ENCODE measurements at regions not wholly inside any gene's neighbourhood (a gene's known extent, or its start where the extent isn't known, plus 50 kb on each side); places are given as distances from the start of the nearest gene placed in this dataset.

- H3K4me3 ChIP-seq (ENCODE audit: low read depth, low read length): no peak overlapping the region
- no peak for DNase-seq (ENCODE audit: low read depth, low spot score)
- in situ Hi-C loops (cut with HindIII; ENCODE audit: low sequenced_read_pairs): no loop called here
- TF ChIP-seq CTCF (IDR thresholded peaks at IDR 0.05; ENCODE audit: low read depth, low read length): no peak
These were observed 236.2 kb downstream of the PRELID2 start for GRCh38 chr5:145598983-145599382.

- in situ Hi-C loops (cut with HindIII; ENCODE audit: low sequenced_read_pairs): no loop called here
- no peak overlapping the region for H3K4me3 ChIP-seq (ENCODE audit: low read depth, low read length)
- DNase-seq (ENCODE audit: low read depth, low spot score): no peak
- TF ChIP-seq CTCF (IDR thresholded peaks at IDR 0.05; ENCODE audit: low read depth, low read length): no peak
These were observed 237.0 kb downstream of the PRELID2 start for GRCh38 chr5:145598184-145598583.

GRCh38 chr5:145591578-145591977, 243.6 kb downstream of the PRELID2 start:
- no peak for TF ChIP-seq CTCF (IDR thresholded peaks at IDR 0.05; ENCODE audit: low read depth, low read length)
- H3K4me3 ChIP-seq (ENCODE audit: low read depth, low read length): no peak overlapping the region
- DNase-seq (ENCODE audit: low read depth, low spot score): no peak
- in situ Hi-C loops (cut with HindIII; ENCODE audit: low sequenced_read_pairs): no loop called here

GRCh38 chr5:145589063-145589462, 246.1 kb downstream of the PRELID2 start:
- no peak for TF ChIP-seq CTCF (IDR thresholded peaks at IDR 0.05; ENCODE audit: low read depth, low read length)
- no peak for DNase-seq (ENCODE audit: low read depth, low spot score)
- H3K4me3 ChIP-seq (ENCODE audit: low read depth, low read length): no peak overlapping the region
- in situ Hi-C loops (cut with HindIII; ENCODE audit: low sequenced_read_pairs): no loop called here

- H3K4me3 ChIP-seq (ENCODE audit: low read depth, low read length): no peak overlapping the region
- in situ Hi-C loops (cut with HindIII; ENCODE audit: low sequenced_read_pairs): no loop called here
- TF ChIP-seq CTCF (IDR thresholded peaks at IDR 0.05; ENCODE audit: low read depth, low read length): no peak
- DNase-seq (ENCODE audit: low read depth, low spot score): no peak
These were observed 246.6 kb downstream of the PRELID2 start for GRCh38 chr5:145588558-145588957.

- no peak for DNase-seq (ENCODE audit: low read depth, low spot score)
- no peak for TF ChIP-seq CTCF (IDR thresholded peaks at IDR 0.05; ENCODE audit: low read depth, low read length)
- no peak overlapping the region for H3K4me3 ChIP-seq (ENCODE audit: low read depth, low read length)
- in situ Hi-C loops (cut with HindIII; ENCODE audit: low sequenced_read_pairs): no loop called here
These were observed 247.0 kb downstream of the PRELID2 start for GRCh38 chr5:145588113-145588512.

- in situ Hi-C loops (cut with HindIII; ENCODE audit: low sequenced_read_pairs): no loop called here
These were observed 247.4 kb downstream of the PRELID2 start for GRCh38 chr5:145587710-145588109.

More at GRCh38 chr5:145587710-145588109, 247.4 kb downstream of the PRELID2 start:
- peak; percentile 93 for DNase-seq (ENCODE audit: low read depth, low spot score)
- no peak for TF ChIP-seq CTCF (IDR thresholded peaks at IDR 0.05; ENCODE audit: low read depth, low read length)
- no peak overlapping the region for H3K4me3 ChIP-seq (ENCODE audit: low read depth, low read length)
